Trophoblast cell (in vitro differentiated cells and primary cell): ENCODE measurements at regions not wholly inside any gene's neighbourhood (a gene's known extent, or its start where the extent isn't known, plus 50 kb on each side); places are given as distances from the start of the nearest gene placed in this dataset.

Experiments used
- DNase-seq, 2 donors: peaks; one replicate each; pipeline ENCODE4 v3.0.0-alpha.2; 2016
- H2AFZ ChIP-seq: 2 replicates; pipeline ENCODE4 v1.6.1; 2013; ENCODE audit warnings: low read length, moderate library complexity, mild to moderate bottlenecking; ENCODE audit not compliant: insufficient read depth, poor library complexity
- H2AK5ac ChIP-seq: 2 replicates; pipeline ENCODE4 v1.6.1; 2013; ENCODE audit warnings: mild to moderate bottlenecking, low read length
- H2BK120ac ChIP-seq: 2 replicates; pipeline ENCODE4 v1.6.1; 2013; ENCODE audit warnings: low read length, mild to moderate bottlenecking, moderate library complexity; ENCODE audit not compliant: insufficient read depth, poor library complexity
- H2BK12ac ChIP-seq: 2 replicates; pipeline ENCODE4 v1.6.1; 2013; ENCODE audit warnings: mild to moderate bottlenecking, low read length, moderate library complexity
- H2BK5ac ChIP-seq: 2 replicates; pipeline ENCODE4 v1.6.1; 2013; ENCODE audit warnings: low read length, low read depth, moderate library complexity, mild to moderate bottlenecking; ENCODE audit not compliant: poor library complexity
- H3K14ac ChIP-seq: 2 replicates; pipeline ENCODE4 v1.6.1; 2013; ENCODE audit warnings: mild to moderate bottlenecking, low read length
- H3K18ac ChIP-seq: 2 replicates; pipeline ENCODE4 v1.6.1; 2013; ENCODE audit warnings: mild to moderate bottlenecking, low read length
- H3K23ac ChIP-seq: 2 replicates; pipeline ENCODE4 v1.6.1; 2013; ENCODE audit warnings: low read length
- H3K27ac ChIP-seq: 2 replicates; pipeline ENCODE4 v1.5.1; 2013; ENCODE audit warnings: low read depth, mild to moderate bottlenecking, inconsistent platforms, low read length, moderate library complexity
- H3K27me3 ChIP-seq: 2 replicates; pipeline ENCODE4 v1.6.1; 2013; ENCODE audit warnings: inconsistent platforms, mild to moderate bottlenecking, low read length, moderate library complexity; ENCODE audit not compliant: insufficient read depth
- H3K36me3 ChIP-seq, 2 experiments: 1 replicate in 1 of 2; 2 replicates in 1 of 2; pipeline ENCODE4 v1.6.1; 2013; ENCODE audit warnings: low read length in 2 of 2, mild to moderate bottlenecking in 2 of 2, moderate library complexity in 1 of 2; ENCODE audit not compliant: insufficient read depth in 2 of 2, control insufficient read depth in 1 of 2
- H3K4ac ChIP-seq: 2 replicates; pipeline ENCODE4 v1.6.1; 2013; ENCODE audit warnings: low read depth, mild to moderate bottlenecking, low read length, moderate library complexity
- H3K4me1 ChIP-seq, 2 experiments: 1 replicate in 1 of 2; 2 replicates in 1 of 2; pipeline ENCODE4 v1.6.1; 2013; ENCODE audit warnings: low read length in 2 of 2, mild to moderate bottlenecking in 2 of 2, moderate library complexity in 1 of 2; ENCODE audit not compliant: insufficient read depth in 2 of 2, control insufficient read depth in 1 of 2
- H3K4me2 ChIP-seq: 2 replicates; pipeline ENCODE4 v1.6.1; 2013; ENCODE audit warnings: inconsistent platforms, mild to moderate bottlenecking, low read length, moderate library complexity
- H3K4me3 ChIP-seq: 2 replicates; pipeline ENCODE4 v1.5.1; 2013; ENCODE audit warnings: mild to moderate bottlenecking, low read depth, low read length, inconsistent platforms
- H3K79me1 ChIP-seq: one replicate; pipeline ENCODE4 v1.6.1; 2013; ENCODE audit warnings: low read length
- H3K79me2 ChIP-seq: 2 replicates; pipeline ENCODE4 v1.6.1; 2013; ENCODE audit warnings: low read length, mild to moderate bottlenecking; ENCODE audit not compliant: control insufficient read depth, insufficient read depth, poor library complexity
- H3K9ac ChIP-seq: 2 replicates; pipeline ENCODE4 v1.6.1; 2013; ENCODE audit warnings: mild to moderate bottlenecking, low read length
- H3K9me3 ChIP-seq: 2 replicates; pipeline ENCODE4 v1.6.1; 2013; ENCODE audit warnings: low read depth, mild to moderate bottlenecking, control low read depth, inconsistent platforms, low read length; ENCODE audit not compliant: insufficient read depth
- H4K12ac ChIP-seq: 2 replicates; pipeline ENCODE4 v1.6.1; 2013; ENCODE audit warnings: low read depth, mild to moderate bottlenecking, low read length, moderate library complexity
- H4K8ac ChIP-seq: 2 replicates; pipeline ENCODE4 v1.6.1; 2013; ENCODE audit warnings: low read depth, mild to moderate bottlenecking, low read length, moderate library complexity
- H4K91ac ChIP-seq: one replicate; pipeline ENCODE4 v1.6.1; 2013; ENCODE audit warnings: low read depth, mild to moderate bottlenecking, low read length, moderate library complexity
- WGBS: extraction: QIAGEN DNeasy Blood & Tissue Kit; methylation state at CpG from one replicate; pipeline ENCODE4 v1.1.7; 2013; ENCODE audit warnings: missing lambda C conversion rate; ENCODE audit not compliant: insufficient read length, insufficient coverage; ENCODE audit errors: extremely low coverage; 5-methylcytosine and 5-hydroxymethylcytosine counted together

- Histone ChIP-seq H3K79me2 (no peaks in the 10 kb centered on the region), H4K12ac (no peak overlapping the region), H4K8ac (no peak overlapping the region), H3K4ac (no peak overlapping the region), H3K9me3 (no peaks in the 10 kb centered on the region), H3K4me2 (no peak overlapping the region), H3K36me3 (no peaks in the 10 kb centered on the region), H2BK120ac (no peak overlapping the region), H2BK5ac (no peak overlapping the region), H3K27me3 (no peaks in the 10 kb centered on the region), H3K9ac (no peak overlapping the region), H3K4me1 (no peaks in the 10 kb centered on the region), H3K18ac (no peak overlapping the region), H3K4me3 (no peak overlapping the region), H2AK5ac (no peak overlapping the region), H3K23ac (no peak overlapping the region), H3K79me1 (no peaks in the 10 kb centered on the region), H2AFZ (no peak overlapping the region), H3K27ac (no peak overlapping the region), H2BK12ac (no peak overlapping the region), H3K14ac (no peak overlapping the region), H4K91ac (no peak overlapping the region)
- WGBS = no CpG with 5 or more reads among the region's 4 CpGs
- peak in 1 of 2 donors; percentile 11 for DNase-seq
These were observed 78.6 kb downstream of the SCG2 start for GRCh38 chr2:223523551-223524001.

GRCh38 chr2:223524066-223524465 is 78.1 kb downstream of the SCG2 start:
- no peak overlapping the region for H4K12ac ChIP-seq
- H3K27me3 ChIP-seq = no peaks in the 10 kb centered on the region
- H3K9me3 ChIP-seq = no peaks in the 10 kb centered on the region
- no peak overlapping the region for H2AK5ac ChIP-seq
- no peaks in the 10 kb centered on the region for H3K79me2 ChIP-seq
- no peak overlapping the region for H3K9ac ChIP-seq
- H4K91ac ChIP-seq = no peak overlapping the region
- no peak overlapping the region for H3K27ac ChIP-seq
- H2BK5ac ChIP-seq = no peak overlapping the region
- no peak overlapping the region for H3K4ac ChIP-seq
- H3K23ac ChIP-seq = no peak overlapping the region
- H3K79me1 ChIP-seq = no peaks in the 10 kb centered on the region
- H2BK120ac ChIP-seq = no peak overlapping the region
- no peak for DNase-seq
- H3K14ac ChIP-seq = no peak overlapping the region
- no peaks in the 10 kb centered on the region for H3K4me1 ChIP-seq
- H3K18ac ChIP-seq = no peak overlapping the region
- no peak overlapping the region for H2BK12ac ChIP-seq
- no peak overlapping the region for H4K8ac ChIP-seq
- no peaks in the 10 kb centered on the region for H3K36me3 ChIP-seq
- no CpG with 5 or more reads among the region's 1 CpG for WGBS
- no peak overlapping the region for H2AFZ ChIP-seq
- no peak overlapping the region for H3K4me3 ChIP-seq
- no peak overlapping the region for H3K4me2 ChIP-seq

- no peak overlapping the region for H3K4ac ChIP-seq
- H2AK5ac ChIP-seq = no peak overlapping the region
- no peaks in the 10 kb centered on the region for H3K27me3 ChIP-seq
- H3K9ac ChIP-seq = no peak overlapping the region
- no peaks in the 10 kb centered on the region for H3K4me1 ChIP-seq
- H2BK5ac ChIP-seq = no peak overlapping the region
- no peak overlapping the region for H3K23ac ChIP-seq
- H3K9me3 ChIP-seq = peaks cover 3% of the 10 kb centered on the region
- H2AFZ ChIP-seq = no peak overlapping the region
- no peak overlapping the region for H4K91ac ChIP-seq
- no peak overlapping the region for H2BK120ac ChIP-seq
- no peak for DNase-seq
- no peak overlapping the region for H3K18ac ChIP-seq
- H2BK12ac ChIP-seq = no peak overlapping the region
- no peak overlapping the region for H3K27ac ChIP-seq
- no peaks in the 10 kb centered on the region for H3K79me1 ChIP-seq
- H3K14ac ChIP-seq = no peak overlapping the region
- no peak overlapping the region for H4K8ac ChIP-seq
- no peak overlapping the region for H4K12ac ChIP-seq
- H3K4me3 ChIP-seq = no peak overlapping the region
- H3K79me2 ChIP-seq = no peaks in the 10 kb centered on the region
- no peaks in the 10 kb centered on the region for H3K36me3 ChIP-seq
- H3K4me2 ChIP-seq = no peak overlapping the region
These were observed 76.1 kb downstream of the SCG2 start for GRCh38 chr2:223526106-223526505.

- H2AK5ac ChIP-seq = no peak overlapping the region
- no peaks in the 10 kb centered on the region for H3K79me1 ChIP-seq
- H4K8ac ChIP-seq = no peak overlapping the region
- H3K4me2 ChIP-seq = no peak overlapping the region
- no CpG with 5 or more reads among the region's 5 CpGs for WGBS
- no peak for DNase-seq
- H3K4me1 ChIP-seq = no peaks in the 10 kb centered on the region
- no peaks in the 10 kb centered on the region for H3K79me2 ChIP-seq
- H3K36me3 ChIP-seq = no peaks in the 10 kb centered on the region
- no peak overlapping the region for H2BK5ac ChIP-seq
- no peak overlapping the region for H3K4me3 ChIP-seq
- no peak overlapping the region for H4K91ac ChIP-seq
- no peak overlapping the region for H3K23ac ChIP-seq
- no peak overlapping the region for H3K18ac ChIP-seq
- no peak overlapping the region for H3K9ac ChIP-seq
- no peak overlapping the region for H3K27ac ChIP-seq
- H3K27me3 ChIP-seq = no peaks in the 10 kb centered on the region
- H2BK120ac ChIP-seq = no peak overlapping the region
- H2BK12ac ChIP-seq = no peak overlapping the region
- no peak overlapping the region for H3K4ac ChIP-seq
- no peak overlapping the region for H2AFZ ChIP-seq
- no peak overlapping the region for H3K14ac ChIP-seq
- H3K9me3 ChIP-seq = peaks cover 3% of the 10 kb centered on the region
- no peak overlapping the region for H4K12ac ChIP-seq
These were observed 74.1 kb downstream of the SCG2 start for GRCh38 chr2:223528036-223528435.
